ENCODE measurements at regions not wholly inside any gene's neighbourhood (a gene's known extent, or its start where the extent isn't known, plus 50 kb on each side); places are given as distances from the start of the nearest gene placed in this dataset.

DNA sequence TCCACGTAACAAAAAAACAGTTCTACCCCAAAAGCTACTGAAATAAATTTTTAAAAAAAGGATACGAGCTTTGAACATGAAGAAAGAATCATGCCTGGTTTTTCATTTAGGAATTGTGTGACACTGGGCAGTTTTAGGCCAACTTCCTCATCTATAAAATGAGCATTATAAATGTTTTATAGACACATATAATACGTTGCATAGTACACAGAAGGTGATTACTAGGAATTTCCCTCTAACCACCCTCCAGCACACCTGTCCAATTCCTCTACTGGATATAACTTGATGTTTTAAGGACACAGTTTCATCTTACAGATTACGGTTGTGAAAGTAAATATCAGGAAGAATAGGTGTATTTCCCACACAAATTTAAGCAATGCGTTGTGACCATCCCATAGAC is 85.5 kb upstream of the IQCM start:
- in situ Hi-C loops (cut with HindIII; ENCODE audit: low sequenced_read_pairs), result no loop called here
- no peak for DNase-seq (ENCODE audit: low read depth)
- H3K4me3 ChIP-seq (ENCODE audit: low read depth, low read length), result no peak overlapping the region
- TF ChIP-seq, protein P1, sequence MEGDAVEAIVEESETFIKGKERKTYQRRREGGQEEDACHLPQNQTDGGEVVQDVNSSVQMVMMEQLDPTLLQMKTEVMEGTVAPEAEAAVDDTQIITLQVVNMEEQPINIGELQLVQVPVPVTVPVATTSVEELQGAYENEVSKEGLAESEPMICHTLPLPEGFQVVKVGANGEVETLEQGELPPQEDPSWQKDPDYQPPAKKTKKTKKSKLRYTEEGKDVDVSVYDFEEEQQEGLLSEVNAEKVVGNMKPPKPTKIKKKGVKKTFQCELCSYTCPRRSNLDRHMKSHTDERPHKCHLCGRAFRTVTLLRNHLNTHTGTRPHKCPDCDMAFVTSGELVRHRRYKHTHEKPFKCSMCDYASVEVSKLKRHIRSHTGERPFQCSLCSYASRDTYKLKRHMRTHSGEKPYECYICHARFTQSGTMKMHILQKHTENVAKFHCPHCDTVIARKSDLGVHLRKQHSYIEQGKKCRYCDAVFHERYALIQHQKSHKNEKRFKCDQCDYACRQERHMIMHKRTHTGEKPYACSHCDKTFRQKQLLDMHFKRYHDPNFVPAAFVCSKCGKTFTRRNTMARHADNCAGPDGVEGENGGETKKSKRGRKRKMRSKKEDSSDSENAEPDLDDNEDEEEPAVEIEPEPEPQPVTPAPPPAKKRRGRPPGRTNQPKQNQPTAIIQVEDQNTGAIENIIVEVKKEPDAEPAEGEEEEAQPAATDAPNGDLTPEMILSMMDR (IDR thresholded peaks at IDR 0.05; ENCODE audit: low read depth, low read length, missing control alignments), result no peak

GRCh38 chr4:149902242-149902641 is 86.6 kb upstream of the IQCM start:
- in situ Hi-C loops (cut with HindIII; ENCODE audit: low sequenced_read_pairs), result no loop called here
- TF ChIP-seq, protein P1 (IDR thresholded peaks at IDR 0.05; ENCODE audit: low read depth, low read length, missing control alignments), result no peak
- DNase-seq (ENCODE audit: low read depth), result no peak

GRCh38 chr4:149910177-149910576 is 94.5 kb upstream of the IQCM start:
- in situ Hi-C loops (cut with HindIII; ENCODE audit: low sequenced_read_pairs), result no loop called here
- no peak overlapping the region for H3K4me3 ChIP-seq (ENCODE audit: low read depth, low read length)
- TF ChIP-seq, protein P1 (IDR thresholded peaks at IDR 0.05; ENCODE audit: low read depth, low read length, missing control alignments), result no peak
- DNase-seq (ENCODE audit: low read depth), result no peak

More at GRCh38 chr4:149902242-149902641, 86.6 kb upstream of the IQCM start:
- H3K4me3 ChIP-seq (ENCODE audit: low read depth, low read length), result no peak overlapping the region

DNA sequence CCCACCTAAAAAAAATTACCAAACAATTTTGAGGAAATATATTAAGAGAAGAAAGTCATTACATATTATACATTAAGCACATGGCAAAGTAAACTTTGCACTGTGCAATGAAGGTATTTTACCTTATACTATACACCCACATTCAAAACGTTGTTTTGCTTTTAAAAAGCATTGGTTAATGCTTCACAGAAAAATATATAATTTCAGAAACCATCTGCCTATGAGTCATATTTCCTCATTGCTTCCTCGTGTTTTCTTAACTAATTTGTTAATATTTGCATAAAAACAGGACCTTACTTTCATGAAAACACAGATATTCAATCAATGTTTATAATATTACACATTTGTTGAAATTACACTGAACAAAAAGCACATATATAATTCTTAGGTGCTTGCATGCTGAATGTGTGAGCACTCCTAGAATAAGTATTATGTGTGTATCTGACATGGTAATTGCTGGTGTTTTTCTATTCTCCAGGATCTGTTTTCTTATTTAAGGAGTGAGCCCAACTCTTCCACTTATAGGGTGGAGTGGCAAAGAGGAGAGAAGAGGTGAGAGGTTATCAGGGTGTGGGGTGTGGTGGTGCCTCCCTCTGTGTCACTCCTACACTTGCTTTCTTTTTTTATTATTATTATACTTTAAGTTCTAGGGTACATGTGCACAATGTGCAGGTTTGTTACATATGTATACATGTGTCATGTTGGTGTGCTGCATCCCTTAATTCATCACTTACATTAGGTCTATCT is 95.1 kb upstream of the IQCM start:
- TF ChIP-seq, protein P1 (IDR thresholded peaks at IDR 0.05; ENCODE audit: low read depth, low read length, missing control alignments), result no peak
- no peak for DNase-seq (ENCODE audit: low read depth)
- in situ Hi-C loops (cut with HindIII; ENCODE audit: low sequenced_read_pairs), result no loop called here
- no peak overlapping the region for H3K4me3 ChIP-seq (ENCODE audit: low read depth, low read length)

GRCh38 chr4:149911354-149911753 is 95.7 kb upstream of the IQCM start:
- in situ Hi-C loops (cut with HindIII; ENCODE audit: low sequenced_read_pairs), result no loop called here
- TF ChIP-seq, protein P1 (IDR thresholded peaks at IDR 0.05; ENCODE audit: low read depth, low read length, missing control alignments), result no peak
- no peak overlapping the region for H3K4me3 ChIP-seq (ENCODE audit: low read depth, low read length)
- DNase-seq (ENCODE audit: low read depth), result no peak

DNA sequence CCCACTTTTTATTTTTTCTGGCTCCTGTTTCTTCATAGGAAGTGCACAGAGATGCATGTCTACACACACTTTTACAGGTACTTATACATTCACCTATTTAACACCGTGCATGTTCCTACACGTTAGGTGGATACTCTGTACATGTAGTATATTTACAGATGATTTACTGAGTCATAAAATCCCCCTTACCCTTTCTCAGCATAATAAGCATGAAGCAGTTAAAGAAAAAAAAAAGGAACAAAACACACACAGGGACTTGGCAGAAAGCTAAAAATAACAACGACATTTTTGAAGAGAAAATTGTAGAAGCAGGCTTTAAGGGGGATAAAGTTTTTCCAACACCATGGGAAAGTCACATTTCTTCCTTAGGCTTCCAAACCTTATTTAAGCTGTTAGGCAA is 96.4 kb upstream of the IQCM start:
- in situ Hi-C loops (cut with HindIII; ENCODE audit: low sequenced_read_pairs), result no loop called here
- no peak overlapping the region for H3K4me3 ChIP-seq (ENCODE audit: low read depth, low read length)
- TF ChIP-seq, protein P1 (IDR thresholded peaks at IDR 0.05; ENCODE audit: low read depth, low read length, missing control alignments), result no peak
- DNase-seq (ENCODE audit: low read depth), result peak; percentile 23

All from astrocyte of the cerebellum (primary cell).